Activated CD4-positive, CD25-positive, alpha-beta regulatory T cell treated with anti-CD3 and anti-CD28 coated beads, Interleukin-2, amount 50 U/mL, for 72 hours (primary cell): ENCODE measurements at regions not wholly inside any gene's neighbourhood (a gene's known extent, or its start where the extent isn't known, plus 50 kb on each side); places are given as distances from the start of the nearest gene placed in this dataset.

ENCODE experiments used
- DNase-seq: peaks from one replicate; pipeline ENCODE4 v3.0.0; 2021

- DNase-seq, result no peak
Measured at GRCh38 chr2:118224895-118225311, 136.6 kb downstream of the INSIG2 start.

GRCh38 chr2:118223992-118224894 lies 136.0 kb downstream of the INSIG2 start:
- DNase-seq, result peak; percentile 44

GRCh38 chr2:118223511-118223991 lies 135.3 kb downstream of the INSIG2 start:
- no peak for DNase-seq

- DNase-seq, result no peak
Measured at GRCh38 chr2:118222672-118223421, 134.6 kb downstream of the INSIG2 start.

- no peak for DNase-seq
Measured at GRCh38 chr2:118222273-118222594, 134.0 kb downstream of the INSIG2 start.

- DNase-seq, result no peak
Measured at GRCh38 chr2:118221536-118222272, 133.4 kb downstream of the INSIG2 start.

- DNase-seq, result no peak
Measured at GRCh38 chr2:118219611-118220010, 131.3 kb downstream of the INSIG2 start.

- no peak for DNase-seq
Measured at GRCh38 chr2:118216224-118216623, 128.0 kb downstream of the INSIG2 start.

GRCh38 chr2:118209727-118210126 lies 121.5 kb downstream of the INSIG2 start:
- DNase-seq, result no peak

- no peak for DNase-seq
Measured at GRCh38 chr2:118207889-118208288, 119.6 kb downstream of the INSIG2 start.

- no peak for DNase-seq
Measured at GRCh38 chr2:118202707-118203303, 114.5 kb downstream of the INSIG2 start.

- no peak for DNase-seq
Measured at GRCh38 chr2:118198268-118198667, 110.0 kb downstream of the INSIG2 start.

GRCh38 chr2:118197011-118197675 lies 108.9 kb downstream of the INSIG2 start:
- DNase-seq, result no peak

GRCh38 chr2:118190474-118190873 lies 102.2 kb downstream of the INSIG2 start:
- no peak for DNase-seq

GRCh38 chr2:118186858-118187254 lies 98.6 kb downstream of the INSIG2 start:
- DNase-seq, result no peak

- DNase-seq, result peak; percentile 84
Measured at GRCh38 chr2:118186110-118186857, 98.0 kb downstream of the INSIG2 start.

- peak; percentile 66 for DNase-seq
Measured at GRCh38 chr2:118185210-118186109, 97.2 kb downstream of the INSIG2 start.

GRCh38 chr2:118183381-118183780 lies 95.1 kb downstream of the INSIG2 start:
- no peak for DNase-seq

GRCh38 chr2:118179445-118179844 lies 91.2 kb downstream of the INSIG2 start:
- no peak for DNase-seq

GRCh38 chr2:118177884-118178283 lies 89.6 kb downstream of the INSIG2 start:
- no peak for DNase-seq
